ENCODE measurements at regions not wholly inside any gene's neighbourhood (a gene's known extent, or its start where the extent isn't known, plus 50 kb on each side); places are given as distances from the start of the nearest gene placed in this dataset.

- H3K4me1 ChIP-seq (ENCODE audit: control insufficient read depth, insufficient read depth, low read depth, low read length): no peaks in the 10 kb centered on the region
Measured at GRCh38 chr10:65581426-65582026, 1344.3 kb upstream of the LRRTM3 start.

GRCh38 chr10:65602182-65602865, 1323.5 kb upstream of the LRRTM3 start:
- H3K36me3 ChIP-seq (ENCODE audit: control insufficient read depth in 1 of 2, insufficient read depth in 2 of 2, low read depth in 1 of 2, low read length in 2 of 2): no peaks in the 10 kb centered on the region
- no peak overlapping the region for H3K4me3 ChIP-seq (ENCODE audit: insufficient read depth in 1 of 2, low read depth in 1 of 2, low read length in 2 of 2)
- H3K27me3 ChIP-seq (ENCODE audit: control insufficient read depth in 1 of 2, insufficient read depth in 1 of 2, low read length in 2 of 2): no peaks in the 10 kb centered on the region
- no peak overlapping the region for H3K27ac ChIP-seq (ENCODE audit: low read length, poor library complexity, severe bottlenecking)
- 50% methylated on average over 1 of the region's 1 CpG for WGBS
- H3K14ac ChIP-seq (ENCODE audit: low read length in 2 of 2): no peak overlapping the region
- H2AK5ac ChIP-seq (ENCODE audit: low read length, severe bottlenecking): no peak overlapping the region
- no peak overlapping the region for H2BK15ac ChIP-seq (ENCODE audit: low read depth, poor library complexity, severe bottlenecking)
- no peak overlapping the region for H4K91ac ChIP-seq (ENCODE audit: low read length)
- no peak overlapping the region for H3K4me2 ChIP-seq (ENCODE audit: low read length, poor library complexity, severe bottlenecking)
- H3K9ac ChIP-seq (ENCODE audit: low read length): no peak overlapping the region
- no peak overlapping the region for H2AFZ ChIP-seq (ENCODE audit: low read depth, low read length)
- H3K23ac ChIP-seq (ENCODE audit: low read length in 2 of 2): no peak overlapping the region
- H3K4ac ChIP-seq (ENCODE audit: low read depth in 1 of 2, low read length in 2 of 2): no peak overlapping the region
- H2BK5ac ChIP-seq (ENCODE audit: low read depth, low read length, poor library complexity, severe bottlenecking): no peak overlapping the region
- no peaks in the 10 kb centered on the region for H3K79me1 ChIP-seq (replicated peaks; ENCODE audit: low read length, poor library complexity, severe bottlenecking)
- H2BK120ac ChIP-seq (ENCODE audit: low read depth, low read length): no peak overlapping the region
- H3K9me3 ChIP-seq (ENCODE audit: control insufficient read depth, low read length): peaks cover 22% of the 10 kb centered on the region
- H3K18ac ChIP-seq (ENCODE audit: low read depth in 1 of 2, low read length in 2 of 2): no peak overlapping the region
- H4K8ac ChIP-seq (ENCODE audit: low read length): no peak overlapping the region
- DNase-seq: no peak
- H3K4me1 ChIP-seq (ENCODE audit: control insufficient read depth, insufficient read depth, low read depth, low read length): no peaks in the 10 kb centered on the region
- H2BK12ac ChIP-seq (ENCODE audit: low read length in 2 of 2): no peak overlapping the region

More at GRCh38 chr10:65581426-65582026, 1344.3 kb upstream of the LRRTM3 start:
- Histone ChIP-seq H3K79me1 (replicated peaks; ENCODE audit: low read length, poor library complexity, severe bottlenecking) (no peaks in the 10 kb centered on the region), H4K91ac (ENCODE audit: low read length) (peak overlapping the region; percentile 50), H3K4me3 (ENCODE audit: insufficient read depth in 1 of 2, low read depth in 1 of 2, low read length in 2 of 2) (no peak overlapping the region), H3K9ac (ENCODE audit: low read length) (no peak overlapping the region), H2BK12ac (ENCODE audit: low read length in 2 of 2) (no peak overlapping the region), H2BK5ac (ENCODE audit: low read depth, low read length, poor library complexity, severe bottlenecking) (no peak overlapping the region), H4K8ac (ENCODE audit: low read length) (no peak overlapping the region), H2BK15ac (ENCODE audit: low read depth, poor library complexity, severe bottlenecking) (no peak overlapping the region), H3K18ac (ENCODE audit: low read depth in 1 of 2, low read length in 2 of 2) (no peak overlapping the region), H2BK120ac (ENCODE audit: low read depth, low read length) (peak overlapping the region; percentile 19), H2AFZ (ENCODE audit: low read depth, low read length) (no peak overlapping the region), H3K27me3 (ENCODE audit: control insufficient read depth in 1 of 2, insufficient read depth in 1 of 2, low read length in 2 of 2) (no peaks in the 10 kb centered on the region), H3K4me2 (ENCODE audit: low read length, poor library complexity, severe bottlenecking) (no peak overlapping the region), H3K27ac (ENCODE audit: low read length, poor library complexity, severe bottlenecking) (no peak overlapping the region), H2AK5ac (ENCODE audit: low read length, severe bottlenecking) (no peak overlapping the region), H3K36me3 (ENCODE audit: control insufficient read depth in 1 of 2, insufficient read depth in 2 of 2, low read depth in 1 of 2, low read length in 2 of 2) (peaks cover 0 to 3% of the 10 kb centered on the region in 2 experiments), H3K9me3 (ENCODE audit: control insufficient read depth, low read length) (peaks cover 43% of the 10 kb centered on the region), H3K14ac (ENCODE audit: low read length in 2 of 2) (no peak overlapping the region), H3K4ac (ENCODE audit: low read depth in 1 of 2, low read length in 2 of 2) (no peak overlapping the region), H3K23ac (ENCODE audit: low read length in 2 of 2) (no peak overlapping the region)
- 89% methylated on average over 5 of the region's 5 CpGs for WGBS
- DNase-seq: no peak

- Histone ChIP-seq H2AK5ac (ENCODE audit: low read length, severe bottlenecking) (no peak overlapping the region), H3K27me3 (ENCODE audit: control insufficient read depth in 1 of 2, insufficient read depth in 1 of 2, low read length in 2 of 2) (no peaks in the 10 kb centered on the region), H3K18ac (ENCODE audit: low read depth in 1 of 2, low read length in 2 of 2) (no peak overlapping the region), H3K4me1 (ENCODE audit: control insufficient read depth, insufficient read depth, low read depth, low read length) (no peaks in the 10 kb centered on the region), H3K23ac (ENCODE audit: low read length in 2 of 2) (no peak overlapping the region), H4K8ac (ENCODE audit: low read length) (no peak overlapping the region), H3K4me2 (ENCODE audit: low read length, poor library complexity, severe bottlenecking) (no peak overlapping the region), H3K79me1 (replicated peaks; ENCODE audit: low read length, poor library complexity, severe bottlenecking) (no peaks in the 10 kb centered on the region), H4K91ac (ENCODE audit: low read length) (no peak overlapping the region), H2AFZ (ENCODE audit: low read depth, low read length) (no peak overlapping the region), H3K14ac (ENCODE audit: low read length in 2 of 2) (no peak overlapping the region), H3K27ac (ENCODE audit: low read length, poor library complexity, severe bottlenecking) (no peak overlapping the region), H2BK15ac (ENCODE audit: low read depth, poor library complexity, severe bottlenecking) (no peak overlapping the region), H3K36me3 (ENCODE audit: control insufficient read depth in 1 of 2, insufficient read depth in 2 of 2, low read depth in 1 of 2, low read length in 2 of 2) (no peaks in the 10 kb centered on the region), H3K4me3 (ENCODE audit: insufficient read depth in 1 of 2, low read depth in 1 of 2, low read length in 2 of 2) (no peak overlapping the region), H3K9me3 (ENCODE audit: control insufficient read depth, low read length) (peaks cover 19% of the 10 kb centered on the region), H3K4ac (ENCODE audit: low read depth in 1 of 2, low read length in 2 of 2) (no peak overlapping the region), H2BK12ac (ENCODE audit: low read length in 2 of 2) (no peak overlapping the region), H3K9ac (ENCODE audit: low read length) (no peak overlapping the region), H2BK120ac (ENCODE audit: low read depth, low read length) (no peak overlapping the region), H2BK5ac (ENCODE audit: low read depth, low read length, poor library complexity, severe bottlenecking) (no peak overlapping the region)
- DNase-seq: no peak
- 67% methylated on average over 2 of the region's 2 CpGs for WGBS
Measured at GRCh38 chr10:65611592-65611991, 1314.2 kb upstream of the LRRTM3 start.

GRCh38 chr10:65614956-65615565, 1310.8 kb upstream of the LRRTM3 start:
- Histone ChIP-seq H3K18ac (ENCODE audit: low read depth in 1 of 2, low read length in 2 of 2) (no peak overlapping the region), H2BK15ac (ENCODE audit: low read depth, poor library complexity, severe bottlenecking) (no peak overlapping the region), H4K91ac (ENCODE audit: low read length) (no peak overlapping the region), H3K4me1 (ENCODE audit: control insufficient read depth, insufficient read depth, low read depth, low read length) (no peaks in the 10 kb centered on the region), H3K4me3 (ENCODE audit: insufficient read depth in 1 of 2, low read depth in 1 of 2, low read length in 2 of 2) (no peak overlapping the region), H3K27me3 (ENCODE audit: control insufficient read depth in 1 of 2, insufficient read depth in 1 of 2, low read length in 2 of 2) (no peaks in the 10 kb centered on the region), H4K8ac (ENCODE audit: low read length) (no peak overlapping the region), H2BK5ac (ENCODE audit: low read depth, low read length, poor library complexity, severe bottlenecking) (no peak overlapping the region), H3K9ac (ENCODE audit: low read length) (no peak overlapping the region), H3K23ac (ENCODE audit: low read length in 2 of 2) (no peak overlapping the region), H3K9me3 (ENCODE audit: control insufficient read depth, low read length) (peaks cover 13% of the 10 kb centered on the region), H3K79me1 (replicated peaks; ENCODE audit: low read length, poor library complexity, severe bottlenecking) (no peaks in the 10 kb centered on the region), H3K14ac (ENCODE audit: low read length in 2 of 2) (no peak overlapping the region), H3K36me3 (ENCODE audit: control insufficient read depth in 1 of 2, insufficient read depth in 2 of 2, low read depth in 1 of 2, low read length in 2 of 2) (no peaks in the 10 kb centered on the region), H2AFZ (ENCODE audit: low read depth, low read length) (no peak overlapping the region), H2BK120ac (ENCODE audit: low read depth, low read length) (no peak overlapping the region), H3K27ac (ENCODE audit: low read length, poor library complexity, severe bottlenecking) (no peak overlapping the region), H2BK12ac (ENCODE audit: low read length in 2 of 2) (no peak overlapping the region), H2AK5ac (ENCODE audit: low read length, severe bottlenecking) (no peak overlapping the region), H3K4ac (ENCODE audit: low read depth in 1 of 2, low read length in 2 of 2) (no peak overlapping the region), H3K4me2 (ENCODE audit: low read length, poor library complexity, severe bottlenecking) (no peak overlapping the region)
- 94% methylated on average over 1 of the region's 2 CpGs for WGBS
- no peak for DNase-seq

Data from mesenchymal stem cell (in vitro differentiated cells and primary cell).